ENCODE measurements at regions not wholly inside any gene's neighbourhood (a gene's known extent, or its start where the extent isn't known, plus 50 kb on each side); places are given as distances from the start of the nearest gene placed in this dataset.

DNA sequence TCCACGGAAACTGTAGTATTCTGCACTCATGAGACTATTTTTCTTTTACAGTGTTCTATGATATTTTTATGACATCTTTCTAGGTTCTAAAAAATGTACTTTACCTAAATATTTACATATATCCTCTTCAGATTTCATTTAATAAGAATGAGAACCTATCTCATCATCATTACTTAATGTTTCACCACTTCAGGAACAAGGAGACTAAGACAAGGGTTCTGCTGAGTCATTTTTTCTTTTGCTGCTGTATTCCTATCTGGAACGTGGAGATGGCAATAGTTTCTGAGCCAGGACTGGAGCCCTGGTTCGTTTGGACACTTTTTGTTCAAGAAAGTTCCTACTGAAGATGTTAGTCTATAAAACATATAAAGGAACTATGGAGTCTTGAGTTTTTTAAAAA, 258.2 kb upstream of the MAP3K1 start:
- Histone ChIP-seq H2BK20ac (ENCODE audit: low read depth, low read length, poor library complexity, severe bottlenecking) (no peak overlapping the region), H3K27ac (ENCODE audit: insufficient read length, low read depth, low read length) (no peak overlapping the region), H2BK15ac (ENCODE audit: low read depth, low read length) (no peak overlapping the region), H4K8ac (replicated peaks; ENCODE audit: insufficient read length, low read depth, low read length) (no peak overlapping the region), H4K20me1 (ENCODE audit: control insufficient read depth, insufficient read depth, insufficient read length) (no peaks in the 10 kb centered on the region), H3K9me3 (ENCODE audit: control insufficient read depth, low read depth, low read length) (no peaks in the 10 kb centered on the region), H3K23ac (ENCODE audit: insufficient read length, low read depth, low read length) (no peak overlapping the region), H2AFZ (ENCODE audit: low read length) (no peak overlapping the region), H2BK12ac (ENCODE audit: insufficient read length, low read depth, low read length) (no peak overlapping the region), H3K14ac (ENCODE audit: insufficient read depth, low read length) (no peak overlapping the region), H4K91ac (ENCODE audit: insufficient read length, low read depth, low read length) (no peak overlapping the region), H3K4ac (ENCODE audit: low read depth, low read length) (no peak overlapping the region), H3K56ac (ENCODE audit: insufficient read length, low read depth, low read length) (no peak overlapping the region), H3K27me3 (ENCODE audit: insufficient read depth, low read length) (no peaks in the 10 kb centered on the region), H2BK5ac (ENCODE audit: insufficient read length, low read length) (no peak overlapping the region), H3K79me1 (ENCODE audit: insufficient read depth, low read depth, low read length, poor library complexity, severe bottlenecking) (no peaks in the 10 kb centered on the region), H3T11ph (ENCODE audit: low read length) (no peak overlapping the region), H3K4me2 (ENCODE audit: insufficient read depth, insufficient read length, low read length) (no peak overlapping the region), H3K4me1 (ENCODE audit: insufficient read depth, low read length) (no peaks in the 10 kb centered on the region), H4K5ac (ENCODE audit: insufficient read length, low read depth, low read length) (no peak overlapping the region), H3K23me2 (ENCODE audit: insufficient read length, low read depth, low read length, poor library complexity, severe bottlenecking) (no peaks in the 10 kb centered on the region), H3K9ac (ENCODE audit: extremely low read depth, insufficient read length, low read length) (no peak overlapping the region), H2AK5ac (ENCODE audit: insufficient read length, low read length) (no peak overlapping the region), H2BK120ac (ENCODE audit: low read depth, low read length, poor library complexity, severe bottlenecking) (no peak overlapping the region), H3K18ac (ENCODE audit: insufficient read length, low read depth, low read length) (no peak overlapping the region), H3K79me2 (ENCODE audit: insufficient read depth, low read length) (no peaks in the 10 kb centered on the region)
- H3K4me3 Mint-ChIP-seq: no peak overlapping the region
- no peaks in the 10 kb centered on the region for H3K9me3 Mint-ChIP-seq
- TF ChIP-seq, protein P1, sequence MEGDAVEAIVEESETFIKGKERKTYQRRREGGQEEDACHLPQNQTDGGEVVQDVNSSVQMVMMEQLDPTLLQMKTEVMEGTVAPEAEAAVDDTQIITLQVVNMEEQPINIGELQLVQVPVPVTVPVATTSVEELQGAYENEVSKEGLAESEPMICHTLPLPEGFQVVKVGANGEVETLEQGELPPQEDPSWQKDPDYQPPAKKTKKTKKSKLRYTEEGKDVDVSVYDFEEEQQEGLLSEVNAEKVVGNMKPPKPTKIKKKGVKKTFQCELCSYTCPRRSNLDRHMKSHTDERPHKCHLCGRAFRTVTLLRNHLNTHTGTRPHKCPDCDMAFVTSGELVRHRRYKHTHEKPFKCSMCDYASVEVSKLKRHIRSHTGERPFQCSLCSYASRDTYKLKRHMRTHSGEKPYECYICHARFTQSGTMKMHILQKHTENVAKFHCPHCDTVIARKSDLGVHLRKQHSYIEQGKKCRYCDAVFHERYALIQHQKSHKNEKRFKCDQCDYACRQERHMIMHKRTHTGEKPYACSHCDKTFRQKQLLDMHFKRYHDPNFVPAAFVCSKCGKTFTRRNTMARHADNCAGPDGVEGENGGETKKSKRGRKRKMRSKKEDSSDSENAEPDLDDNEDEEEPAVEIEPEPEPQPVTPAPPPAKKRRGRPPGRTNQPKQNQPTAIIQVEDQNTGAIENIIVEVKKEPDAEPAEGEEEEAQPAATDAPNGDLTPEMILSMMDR (conservative IDR thresholded peaks at IDR 0.05): no peak
- no peaks in the 10 kb centered on the region for H3K36me3 Mint-ChIP-seq (ENCODE audit: insufficient read depth in 1 of 3, low read depth in 3 of 3)
- no CpG with 5 or more reads among the region's 3 CpGs for WGBS (ENCODE audit: extremely low coverage, insufficient read length, low lambda C conversion rate)
- 0 out of 4 replicates have a peak, but pooled peaks cover 3 to 5% of the 10 kb centered on the region in 2 experiments for H3K4me1 Mint-ChIP-seq
- H3K27ac Mint-ChIP-seq: no peak overlapping the region
- peaks cover 2% of the 10 kb centered on the region; the same call in 1 of the 2 replicates for H3K27me3 Mint-ChIP-seq (ENCODE audit: low read depth)
- DNase-seq: no peak

All from H9 (cell line).